ENCODE measurements at regions not wholly inside any gene's neighbourhood (a gene's known extent, or its start where the extent isn't known, plus 50 kb on each side); places are given as distances from the start of the nearest gene placed in this dataset.

DNA sequence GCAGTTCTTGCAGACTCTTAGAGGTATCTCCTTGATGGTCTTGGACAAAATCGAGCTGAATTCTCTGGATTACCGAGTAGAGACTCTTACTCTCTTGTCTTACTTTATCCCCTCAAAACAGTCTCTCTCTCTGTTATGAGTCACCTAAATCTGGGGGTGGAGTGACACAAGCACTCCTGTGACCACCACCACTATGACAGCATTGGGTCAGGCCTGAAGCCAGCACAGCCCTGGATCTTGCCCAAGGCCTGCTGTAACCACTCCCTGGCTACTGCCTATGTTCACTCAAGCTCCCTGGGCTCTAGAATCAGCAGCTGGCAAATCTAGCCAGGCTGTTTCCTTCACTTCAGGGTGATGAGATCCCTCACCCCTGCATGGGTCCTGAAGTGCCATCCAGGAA is 662.5 kb downstream of the LUZP2 start:
- H3K27ac Mint-ChIP-seq, result no peak overlapping the region
- TF ChIP-seq, protein P1, sequence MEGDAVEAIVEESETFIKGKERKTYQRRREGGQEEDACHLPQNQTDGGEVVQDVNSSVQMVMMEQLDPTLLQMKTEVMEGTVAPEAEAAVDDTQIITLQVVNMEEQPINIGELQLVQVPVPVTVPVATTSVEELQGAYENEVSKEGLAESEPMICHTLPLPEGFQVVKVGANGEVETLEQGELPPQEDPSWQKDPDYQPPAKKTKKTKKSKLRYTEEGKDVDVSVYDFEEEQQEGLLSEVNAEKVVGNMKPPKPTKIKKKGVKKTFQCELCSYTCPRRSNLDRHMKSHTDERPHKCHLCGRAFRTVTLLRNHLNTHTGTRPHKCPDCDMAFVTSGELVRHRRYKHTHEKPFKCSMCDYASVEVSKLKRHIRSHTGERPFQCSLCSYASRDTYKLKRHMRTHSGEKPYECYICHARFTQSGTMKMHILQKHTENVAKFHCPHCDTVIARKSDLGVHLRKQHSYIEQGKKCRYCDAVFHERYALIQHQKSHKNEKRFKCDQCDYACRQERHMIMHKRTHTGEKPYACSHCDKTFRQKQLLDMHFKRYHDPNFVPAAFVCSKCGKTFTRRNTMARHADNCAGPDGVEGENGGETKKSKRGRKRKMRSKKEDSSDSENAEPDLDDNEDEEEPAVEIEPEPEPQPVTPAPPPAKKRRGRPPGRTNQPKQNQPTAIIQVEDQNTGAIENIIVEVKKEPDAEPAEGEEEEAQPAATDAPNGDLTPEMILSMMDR (IDR thresholded peaks at IDR 0.05), result no peak
- Histone ChIP-seq H3K27ac (ENCODE audit: low read length) (no peak overlapping the region), H3K4me3 (ENCODE audit: low read length) (no peak overlapping the region), H3K9me3 (ENCODE audit: control insufficient read depth, insufficient read depth, low read length) (peaks cover 5% of the 10 kb centered on the region), H3K4me1 (ENCODE audit: control insufficient read depth, insufficient read depth, low read length) (no peaks in the 10 kb centered on the region), H3K36me3 (ENCODE audit: control insufficient read depth, insufficient read depth, low read length) (no peaks in the 10 kb centered on the region), H3K27me3 (ENCODE audit: control insufficient read depth, insufficient read depth, low read length) (no peaks in the 10 kb centered on the region)
- peaks cover 4 to 28% of the 10 kb centered on the region in 2 donors for H3K9me3 Mint-ChIP-seq
- no peak overlapping the region for H3K4me3 Mint-ChIP-seq
- intact Hi-C loops (cut with micrococcal nuclease), result no loop called here
- ATAC-seq (no peak), DNase-seq (no peak)
- WGBS (ENCODE audit: insufficient coverage), result 77% methylated on average over 2 of the region's 2 CpGs
- H3K27me3 Mint-ChIP-seq (ENCODE audit: low read depth in 2 of 2), result no peaks in the 10 kb centered on the region
- no peaks in the 10 kb centered on the region for H3K4me1 Mint-ChIP-seq
- H3K36me3 Mint-ChIP-seq, result peaks cover 14% of the 10 kb centered on the region

DNA sequence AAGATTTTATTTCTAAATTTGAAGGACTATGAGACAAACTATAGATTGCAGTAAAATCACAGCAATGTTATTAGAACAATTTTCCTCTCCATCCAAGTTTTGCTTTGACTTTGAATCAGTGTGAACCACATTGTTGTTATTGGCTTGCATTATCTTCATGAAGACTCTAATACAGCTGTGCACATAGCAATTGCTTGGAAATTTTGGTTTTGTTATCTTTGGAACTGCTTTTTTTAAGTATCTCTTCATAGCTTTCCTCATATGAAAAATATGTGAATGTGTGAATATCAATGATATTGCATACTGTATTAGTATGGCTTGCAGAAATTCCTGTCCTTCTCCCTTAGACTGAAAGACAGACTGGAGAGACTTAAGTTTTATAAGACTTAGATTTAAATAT is 666.6 kb downstream of the LUZP2 start:
- H3K9me3 ChIP-seq (ENCODE audit: control insufficient read depth, insufficient read depth, low read length), result peaks cover 5% of the 10 kb centered on the region
- no peaks in the 10 kb centered on the region for H3K27me3 Mint-ChIP-seq (ENCODE audit: low read depth in 2 of 2)

DNA sequence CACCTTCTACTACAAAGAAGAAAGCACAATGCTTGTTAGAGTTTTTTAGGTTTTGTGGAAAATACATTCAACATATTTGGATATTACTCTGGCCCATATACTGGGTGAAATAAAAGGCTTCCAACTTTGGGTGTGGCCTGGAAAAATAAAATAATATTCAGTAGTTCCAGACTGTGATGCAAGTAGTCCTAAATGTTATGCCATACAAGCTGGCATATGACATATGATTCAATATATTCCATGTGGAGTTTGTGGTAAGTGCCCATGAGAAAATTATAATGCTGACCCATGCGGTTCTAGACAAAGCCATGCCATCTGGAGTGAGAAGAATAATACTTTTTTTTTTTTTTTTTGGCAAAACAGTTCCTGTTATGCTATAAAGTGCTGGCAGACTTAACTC is 683.3 kb downstream of the LUZP2 start:
- no peaks in the 10 kb centered on the region for H3K27me3 Mint-ChIP-seq (ENCODE audit: low read depth in 2 of 2)
- H3K9me3 ChIP-seq (ENCODE audit: control insufficient read depth, insufficient read depth, low read length), result peaks cover 2% of the 10 kb centered on the region
- ATAC-seq (no peak), DNase-seq (no peak)
- H3K27ac Mint-ChIP-seq, result no peak overlapping the region
- H3K27me3 ChIP-seq (ENCODE audit: control insufficient read depth, insufficient read depth, low read length), result no peaks in the 10 kb centered on the region
- intact Hi-C loops (cut with micrococcal nuclease), result no loop called here
- peaks cover 6 to 9% of the 10 kb centered on the region in 2 donors for H3K9me3 Mint-ChIP-seq
- TF ChIP-seq, protein P1 (IDR thresholded peaks at IDR 0.05), result no peak
- no peak overlapping the region for H3K4me3 ChIP-seq (ENCODE audit: low read length)
- WGBS (ENCODE audit: insufficient coverage), result 78% methylated on average over 1 of the region's 1 CpG
- no peak overlapping the region for H3K27ac ChIP-seq (ENCODE audit: low read length)
- no peaks in the 10 kb centered on the region for H3K4me1 Mint-ChIP-seq
- no peak overlapping the region for H3K4me3 Mint-ChIP-seq
- H3K4me1 ChIP-seq (ENCODE audit: control insufficient read depth, insufficient read depth, low read length), result no peaks in the 10 kb centered on the region
- no peaks in the 10 kb centered on the region for H3K36me3 ChIP-seq (ENCODE audit: control insufficient read depth, insufficient read depth, low read length)
- H3K36me3 Mint-ChIP-seq, result peaks cover 9% of the 10 kb centered on the region

More for the DNA sequence above, 666.6 kb downstream of the LUZP2 start:
- H3K4me3 ChIP-seq (ENCODE audit: low read length), result no peak overlapping the region
- Mint-ChIP-seq H3K36me3 (peaks cover 3% of the 10 kb centered on the region), H3K4me1 (no peaks in the 10 kb centered on the region), H3K27ac (no peak overlapping the region), H3K9me3 (peaks cover 12 to 19% of the 10 kb centered on the region in 2 donors), H3K4me3 (no peak overlapping the region)
- H3K4me1 ChIP-seq (ENCODE audit: control insufficient read depth, insufficient read depth, low read length), result no peaks in the 10 kb centered on the region
- no peak overlapping the region for H3K27ac ChIP-seq (ENCODE audit: low read length)
- no peak for DNase-seq
- TF ChIP-seq, protein P1 (IDR thresholded peaks at IDR 0.05), result no peak
- no peak for ATAC-seq
- intact Hi-C loops (cut with micrococcal nuclease), result no loop called here
- H3K36me3 ChIP-seq (ENCODE audit: control insufficient read depth, insufficient read depth, low read length), result no peaks in the 10 kb centered on the region
- H3K27me3 ChIP-seq (ENCODE audit: control insufficient read depth, insufficient read depth, low read length), result no peaks in the 10 kb centered on the region

DNA sequence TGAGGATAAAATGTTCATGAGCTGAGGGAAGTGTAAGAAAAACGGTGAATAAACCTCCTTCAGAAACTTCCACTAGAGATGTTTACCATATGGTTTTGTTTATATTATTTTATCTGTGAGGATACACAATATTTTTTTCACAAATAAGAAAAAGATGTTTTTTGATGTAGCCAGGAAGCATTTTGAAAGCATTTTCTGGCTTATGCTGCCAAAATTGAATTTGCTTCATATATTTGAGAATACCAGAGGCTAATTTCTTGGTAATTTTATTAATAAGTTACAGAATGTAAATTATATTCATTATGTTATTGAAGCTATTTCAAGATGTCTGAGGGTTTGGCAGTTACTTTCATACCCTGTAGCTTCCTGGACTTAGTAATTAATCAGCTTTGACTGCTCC is 686.6 kb downstream of the LUZP2 start:
- no peak for ATAC-seq
- H3K27me3 Mint-ChIP-seq (ENCODE audit: low read depth in 2 of 2), result no peaks in the 10 kb centered on the region
- no peak overlapping the region for H3K4me3 ChIP-seq (ENCODE audit: low read length)
- no peak overlapping the region for H3K27ac Mint-ChIP-seq
- H3K4me3 Mint-ChIP-seq, result no peak overlapping the region
- no peaks in the 10 kb centered on the region for H3K4me1 Mint-ChIP-seq
- TF ChIP-seq, protein P1 (IDR thresholded peaks at IDR 0.05), result no peak
- no peak overlapping the region for H3K27ac ChIP-seq (ENCODE audit: low read length)
- no CpG with 5 or more reads among the region's 1 CpG for WGBS (ENCODE audit: insufficient coverage)
- no peaks in the 10 kb centered on the region for H3K36me3 Mint-ChIP-seq
- no peaks in the 10 kb centered on the region for H3K9me3 Mint-ChIP-seq
- no peaks in the 10 kb centered on the region for H3K4me1 ChIP-seq (ENCODE audit: control insufficient read depth, insufficient read depth, low read length)
- no peak for DNase-seq
- no peaks in the 10 kb centered on the region for H3K9me3 ChIP-seq (ENCODE audit: control insufficient read depth, insufficient read depth, low read length)
- H3K36me3 ChIP-seq (ENCODE audit: control insufficient read depth, insufficient read depth, low read length), result no peaks in the 10 kb centered on the region
- intact Hi-C loops (cut with micrococcal nuclease), result no loop called here
- no peaks in the 10 kb centered on the region for H3K27me3 ChIP-seq (ENCODE audit: control insufficient read depth, insufficient read depth, low read length)

All from natural killer cell (primary cell).